IMR-90 (cell line): ENCODE measurements at regions not wholly inside any gene's neighbourhood (a gene's known extent, or its start where the extent isn't known, plus 50 kb on each side); places are given as distances from the start of the nearest gene placed in this dataset.
A peak's percentile ranks its signal among the peaks of the same experiment; 100 is the strongest.

Source experiments
- ATAC-seq: fragments of 200-7000 bp; cut with Tn5 transposase; 2 replicates; pipeline ENCODE4 v1.9.1; 2020; ENCODE audit warnings: low read depth, mild to moderate bottlenecking, moderate library complexity
- BruUV-seq: library from RNA; stranded (reverse); fragments of 400-500 nt; replicated peaks from 2 replicates; lab custom pipeline; 2021; lab: Mats Ljungman, UMichigan
- CTCF ChIA-PET: fragments of 300-600 bp; formaldehyde crosslinking; extraction: SDS; loops from one replicate; lab custom pipeline; 2021; ENCODE audit warnings: antibody characterized with exemption; lab: Yijun Ruan, JAX
- POLR2A ChIA-PET: fragments of 300-600 bp; sonication (Branson Sonifier 250); formaldehyde crosslinking; loops from one replicate; lab custom pipeline; 2022; ENCODE audit warnings: antibody characterized with exemption; ENCODE audit not compliant: unreplicated experiment; lab: Charles Lee
- DNase-seq: peaks from one replicate; pipeline ENCODE4 v3.0.0; 2013
- H2AFZ ChIP-seq: replicated peaks from 2 replicates; pipeline ENCODE3; 2013; ENCODE audit warnings: low read length, mild to moderate bottlenecking; ENCODE audit not compliant: poor library complexity
- H2AK5ac ChIP-seq: 2 replicates; pipeline ENCODE4 v1.6.1; 2013; ENCODE audit warnings: low read depth, low read length, inconsistent platforms
- H2AK9ac ChIP-seq: replicated peaks from 2 replicates; pipeline ENCODE3; 2013; ENCODE audit warnings: mild to moderate bottlenecking, low read depth, low read length, moderate library complexity; ENCODE audit not compliant: poor library complexity
- H2BK120ac ChIP-seq: 2 replicates; pipeline ENCODE4 v1.6.1; 2013; ENCODE audit warnings: low read depth, low read length, inconsistent platforms
- H2BK15ac ChIP-seq: 3 replicates; pipeline ENCODE4 v1.6.1; 2013; ENCODE audit warnings: low read depth, low read length, inconsistent platforms
- H2BK20ac ChIP-seq: 2 replicates; pipeline ENCODE4 v1.6.1; 2013; ENCODE audit warnings: low read depth, mild to moderate bottlenecking, inconsistent platforms, low read length, moderate library complexity
- H2BK5ac ChIP-seq: 2 replicates; pipeline ENCODE4 v1.6.1; 2013; ENCODE audit warnings: mild to moderate bottlenecking, low read depth, low read length, inconsistent platforms; ENCODE audit not compliant: poor library complexity, severe bottlenecking
- H3K14ac ChIP-seq: replicated peaks from 2 replicates; pipeline ENCODE4 v1.6.1; 2013; ENCODE audit warnings: low read depth, low read length, inconsistent platforms
- H3K18ac ChIP-seq: 2 replicates; pipeline ENCODE4 v1.6.1; 2013; ENCODE audit warnings: low read depth, low read length, control low read depth
- H3K23ac ChIP-seq: 2 replicates; pipeline ENCODE4 v1.6.1; 2013; ENCODE audit warnings: low read depth, low read length, inconsistent platforms
- H3K27ac ChIP-seq: 2 replicates; pipeline ENCODE4 v1.5.1; 2013; ENCODE audit warnings: mild to moderate bottlenecking, control low read depth, low read length; ENCODE audit not compliant: insufficient read depth
- H3K27me3 ChIP-seq: 2 replicates; pipeline ENCODE4 v1.6.1; 2013; ENCODE audit warnings: low read length; ENCODE audit not compliant: control insufficient read depth, insufficient read depth
- H3K36me3 ChIP-seq: 2 replicates; pipeline ENCODE4 v1.6.1; 2013; ENCODE audit warnings: low read length, mixed read lengths; ENCODE audit not compliant: control insufficient read depth, insufficient read depth
- H3K4ac ChIP-seq: 2 replicates; pipeline ENCODE4 v1.6.1; 2013; ENCODE audit warnings: low read depth, low read length, inconsistent platforms
- H3K4me1 ChIP-seq: 2 replicates; pipeline ENCODE4 v1.6.1; 2013; ENCODE audit warnings: low read length, mixed read lengths; ENCODE audit not compliant: control insufficient read depth, insufficient read depth
- H3K4me2 ChIP-seq: 2 replicates; pipeline ENCODE4 v1.6.1; 2013; ENCODE audit warnings: low read depth, mild to moderate bottlenecking, control low read depth, low read length, moderate library complexity
- H3K4me3 ChIP-seq: 2 replicates; pipeline ENCODE4 v1.5.1; 2013; ENCODE audit warnings: low read depth, mild to moderate bottlenecking, control low read depth, low read length, moderate library complexity; ENCODE audit not compliant: insufficient read depth
- H3K56ac ChIP-seq: 2 replicates; pipeline ENCODE4 v1.6.1; 2013; ENCODE audit warnings: low read length, inconsistent platforms; ENCODE audit not compliant: insufficient read depth; ENCODE audit errors: extremely low read depth
- H3K79me1 ChIP-seq, 2 experiments: 2 replicates each; pipeline ENCODE4 v1.6.1; 2013; ENCODE audit warnings: low read length in 2 of 2, inconsistent platforms in 1 of 2, low read depth in 1 of 2
- H3K9ac ChIP-seq: 2 replicates; pipeline ENCODE4 v1.6.1; 2013; ENCODE audit warnings: low read depth, low read length, control low read depth
- H3K9me1 ChIP-seq: 2 replicates; pipeline ENCODE4 v1.6.1; 2013; ENCODE audit warnings: low read length, inconsistent platforms; ENCODE audit not compliant: insufficient read depth
- H3K9me3 ChIP-seq: 2 replicates; pipeline ENCODE4 v1.6.1; 2013; ENCODE audit warnings: low read length; ENCODE audit not compliant: control insufficient read depth, insufficient read depth
- H4K20me1 ChIP-seq: 2 replicates; pipeline ENCODE4 v1.6.1; 2013; ENCODE audit warnings: low read length, inconsistent platforms; ENCODE audit not compliant: insufficient read depth
- H4K5ac ChIP-seq: 2 replicates; pipeline ENCODE4 v1.6.1; 2013; ENCODE audit warnings: mild to moderate bottlenecking, low read depth, low read length, control low read depth
- H4K8ac ChIP-seq, 2 experiments: 2 replicates each; pipeline ENCODE4 v1.6.1; 2013; ENCODE audit warnings: low read depth in 2 of 2, low read length in 2 of 2, control low read depth in 1 of 2, inconsistent platforms in 1 of 2
- H4K91ac ChIP-seq: 2 replicates; pipeline ENCODE4 v1.6.1; 2013; ENCODE audit warnings: low read depth, low read length, inconsistent platforms; ENCODE audit not compliant: insufficient read depth
- BHLHE40 ChIP-seq: fragments of 150-350 bp; IDR thresholded peaks from 2 replicates; pipeline ENCODE4 v1.6.1; 2016; ENCODE audit warnings: mild to moderate bottlenecking, low read depth, low read length
- CEBPB ChIP-seq: IDR thresholded peaks from 2 replicates; pipeline ENCODE4 v1.6.1; 2012; ENCODE audit warnings: low read depth, low read length, improper control_type of control experiment
- CHD1 ChIP-seq: IDR thresholded peaks from 2 replicates; pipeline ENCODE4 v1.6.1; 2012; ENCODE audit warnings: low read depth, low read length, improper control_type of control experiment
- CTCF ChIP-seq: conservative IDR thresholded peaks from 2 replicates; pipeline ENCODE4 v1.5.1; 2012; ENCODE audit warnings: mild to moderate bottlenecking, low read depth, low read length, improper control_type of control experiment
- ELK1 ChIP-seq: fragments of 150-350 bp; IDR thresholded peaks from 2 replicates; pipeline ENCODE4 v1.6.1; 2016; ENCODE audit warnings: low read depth, mild to moderate bottlenecking, low read length, moderate library complexity, borderline replicate concordance
- FOS ChIP-seq: fragments of 150-350 bp; IDR thresholded peaks from 2 replicates; pipeline ENCODE4 v1.6.1; 2016; ENCODE audit warnings: low read depth, low read length
- MAFK ChIP-seq: IDR thresholded peaks from 2 replicates; pipeline ENCODE4 v1.6.1; 2012; ENCODE audit warnings: low read depth, low read length, improper control_type of control experiment
- MAZ ChIP-seq: IDR thresholded peaks from 2 replicates; pipeline ENCODE4 v1.6.1; 2012; ENCODE audit warnings: low read depth, mild to moderate bottlenecking, low read length, improper control_type of control experiment, moderate library complexity, borderline replicate concordance
- NFE2L2 ChIP-seq: fragments of 150-350 bp; IDR thresholded peaks from 2 replicates; pipeline ENCODE4 v1.6.1; 2016; ENCODE audit warnings: low read depth, mild to moderate bottlenecking, low read length
- POLR2A ChIP-seq: IDR thresholded peaks from 2 replicates; pipeline ENCODE4 v1.6.1; 2012; ENCODE audit warnings: mild to moderate bottlenecking, low read depth, low read length
- RAD21 ChIP-seq: IDR thresholded peaks from 2 replicates; pipeline ENCODE4 v1.6.1; 2012; ENCODE audit warnings: low read length, improper control_type of control experiment
- RCOR1 ChIP-seq: IDR thresholded peaks from 2 replicates; pipeline ENCODE4 v1.6.1; 2012; ENCODE audit warnings: mild to moderate bottlenecking, low read length, improper control_type of control experiment; ENCODE audit not compliant: insufficient replicate concordance
- RFX5 ChIP-seq: IDR thresholded peaks from 2 replicates; pipeline ENCODE4 v1.8.0; 2012; ENCODE audit warnings: low read depth, mild to moderate bottlenecking, low read length, moderate library complexity
- SMC3 ChIP-seq: fragments of 150-350 bp; IDR thresholded peaks from 2 replicates; pipeline ENCODE4 v1.6.1; 2016; ENCODE audit warnings: low read depth, mild to moderate bottlenecking, antibody characterized with exemption, low read length, moderate library complexity
- WGBS, 2 experiments: methylation state at CpG; one replicate each; pipeline versions ENCODE4 v1.1.5 to v1.1.7; 2013; ENCODE audit warnings: missing lambda C conversion rate in 2 of 2; ENCODE audit not compliant: insufficient read length in 1 of 2; ENCODE audit errors: extremely low coverage in 2 of 2; 5-methylcytosine and 5-hydroxymethylcytosine counted together
- dilution Hi-C: fragments of 300-500 bp; cut with HindIII; formaldehyde crosslinking; loops from one replicate; pipeline ENCODE4 v1.14.3; 2018; ENCODE audit warnings: low sequenced_read_pairs; ENCODE audit not compliant: unreplicated experiment
- in situ Hi-C: fragments of 300-500 bp; cut with MboI; formaldehyde crosslinking; loops from 3 replicates; pipeline ENCODE4 v1.14.3; 2019; ENCODE audit warnings: low sequenced_read_pairs, inconsistent platforms, mixed read lengths
- intact Hi-C: fragments of 100-400 bp; cut with micrococcal nuclease; formaldehyde crosslinking; loops from 2 replicates; pipeline ENCODE4 v1.10.0; 2022
- TF ChIP-seq, protein P1 (sequence below): fragments of 150-350 bp; IDR thresholded peaks from 2 replicates; pipeline ENCODE4 v1.6.1; 2017; ENCODE audit warnings: mild to moderate bottlenecking, antibody characterized with exemption, low read length, low read depth

GRCh38 chr2:13650586-13651180 is 933.9 kb downstream of the TRIB2 start:
- Histone ChIP-seq H2AFZ (peak overlapping the region; percentile 18), H3K27ac (no peak overlapping the region), H3K36me3 (no peaks in the 10 kb centered on the region), H3K4ac (no peak overlapping the region), H3K9me3 (peaks cover 4% of the 10 kb centered on the region; the same call in 1 of the 2 replicates), H3K56ac (no peak overlapping the region), H3K4me2 (no peak overlapping the region), H4K91ac (no peak overlapping the region), H2BK5ac (no peak overlapping the region), H3K9ac (no peak overlapping the region), H4K8ac (no peak overlapping the region), H2AK5ac (no peak overlapping the region), H2BK15ac (no peak overlapping the region), H3K9me1 (no peaks in the 10 kb centered on the region), H3K14ac (no peak overlapping the region), H4K20me1 (no peaks in the 10 kb centered on the region), H3K27me3 (no peaks in the 10 kb centered on the region), H3K4me3 (no peak overlapping the region), H3K18ac (no peak overlapping the region), H2AK9ac (peak overlapping the region; percentile 50), H4K5ac (no peak overlapping the region), H2BK120ac (no peak overlapping the region), H3K79me1 (no peaks in the 10 kb centered on the region), H3K23ac (no peak overlapping the region), H3K4me1 (no peaks in the 10 kb centered on the region), H2BK20ac (no peak overlapping the region)
- DNase-seq, result no peak
- in situ Hi-C loops, result no loop called here
- CTCF ChIA-PET, result no interaction called here
- dilution Hi-C loops, result no loop called here
- POLR2A ChIA-PET, result no interaction called here
- TF ChIP-seq, protein P1, sequence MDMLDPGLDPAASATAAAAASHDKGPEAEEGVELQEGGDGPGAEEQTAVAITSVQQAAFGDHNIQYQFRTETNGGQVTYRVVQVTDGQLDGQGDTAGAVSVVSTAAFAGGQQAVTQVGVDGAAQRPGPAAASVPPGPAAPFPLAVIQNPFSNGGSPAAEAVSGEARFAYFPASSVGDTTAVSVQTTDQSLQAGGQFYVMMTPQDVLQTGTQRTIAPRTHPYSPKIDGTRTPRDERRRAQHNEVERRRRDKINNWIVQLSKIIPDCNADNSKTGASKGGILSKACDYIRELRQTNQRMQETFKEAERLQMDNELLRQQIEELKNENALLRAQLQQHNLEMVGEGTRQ, result no peak
- no peak for TF ChIP-seq BHLHE40
- no peak for TF ChIP-seq FOS
- no peak for TF ChIP-seq MAFK
- TF ChIP-seq CTCF, result no peak
- no peak for TF ChIP-seq NFE2L2
- TF ChIP-seq RAD21, result no peak
- TF ChIP-seq POLR2A, result no peak
- no peak for TF ChIP-seq CEBPB
- no peak for TF ChIP-seq ELK1
- TF ChIP-seq MAZ, result no peak
- no peak for TF ChIP-seq CHD1
- no peak for TF ChIP-seq SMC3
- no peak for TF ChIP-seq RCOR1
- TF ChIP-seq RFX5, result no peak
- no peak for ATAC-seq
- no CpG with 5 or more reads among the region's 3 CpGs for WGBS, 2 experiments
- BruUV-seq, result no TSS peak
- intact Hi-C loops, result no loop called here
